Endodermal cell (in vitro differentiated cells): ENCODE measurements at regions not wholly inside any gene's neighbourhood (a gene's known extent, or its start where the extent isn't known, plus 50 kb on each side); places are given as distances from the start of the nearest gene placed in this dataset.
"Not testable (repeated sequence)": the region's sequence is repeated elsewhere in the genome, so short reads cannot be mapped to it uniquely, and the experiment has no call there.

Experiments
- DNase-seq: peaks from one replicate; pipeline ENCODE4 v3.0.0-alpha.2; 2017
- H3K27ac ChIP-seq: 2 replicates; pipeline ENCODE4 v1.5.1; 2013; ENCODE audit warnings: mild to moderate bottlenecking, low read depth, low read length, moderate library complexity
- H3K27me3 ChIP-seq: 2 replicates; pipeline ENCODE4 v1.6.1; 2013; ENCODE audit warnings: mild to moderate bottlenecking, low read length, moderate library complexity; ENCODE audit not compliant: insufficient read depth, control insufficient read depth, poor library complexity, severe bottlenecking
- H3K36me3 ChIP-seq: 2 replicates; pipeline ENCODE4 v1.7.0; 2013; ENCODE audit warnings: mild to moderate bottlenecking, low read length, moderate library complexity; ENCODE audit not compliant: control insufficient read depth, insufficient read depth
- H3K4me1 ChIP-seq: one replicate; pipeline ENCODE4 v1.7.0; 2013; ENCODE audit warnings: low read length; ENCODE audit not compliant: control insufficient read depth, insufficient read depth
- H3K4me3 ChIP-seq: 2 replicates; pipeline ENCODE4 v1.5.1; 2013; ENCODE audit warnings: mild to moderate bottlenecking, low read length, moderate library complexity
- H3K9ac ChIP-seq: 2 replicates; pipeline ENCODE4 v1.6.1; 2013; ENCODE audit warnings: mild to moderate bottlenecking, low read length, moderate library complexity; ENCODE audit not compliant: poor library complexity, severe bottlenecking; ENCODE audit errors: extremely low read depth
- H3K9me3 ChIP-seq: 2 replicates; pipeline ENCODE4 v1.6.1; 2013; ENCODE audit warnings: mild to moderate bottlenecking, low read length, moderate library complexity; ENCODE audit not compliant: control insufficient read depth
- H3K27ac Mint-ChIP-seq: 2 replicates; pipeline ENCODE4 v1.8.0; 2020; ENCODE audit warnings: mixed read lengths
- H3K27me3 Mint-ChIP-seq: 2 replicates; pipeline ENCODE4 v1.8.0; 2021; ENCODE audit warnings: mild to moderate bottlenecking, mixed read lengths; ENCODE audit not compliant: insufficient read depth
- H3K36me3 Mint-ChIP-seq: 2 replicates; pipeline ENCODE4 v1.8.0; 2020; ENCODE audit warnings: low read depth, mixed read lengths
- H3K4me1 Mint-ChIP-seq: 2 replicates; pipeline ENCODE4 v1.8.0; 2020; ENCODE audit warnings: mixed read lengths
- H3K4me3 Mint-ChIP-seq: 2 replicates; pipeline ENCODE4 v1.8.0; 2020; ENCODE audit warnings: mild to moderate bottlenecking, moderate library complexity, mixed read lengths
- H3K9me3 Mint-ChIP-seq: 2 replicates; pipeline ENCODE4 v1.8.0; 2020; ENCODE audit warnings: mild to moderate bottlenecking, mixed read lengths
- CTCF ChIP-seq: fragments of 200-600 bp; sonication (generic); conservative IDR thresholded peaks from 2 replicates; pipeline ENCODE4 v1.5.0; 2021; ENCODE audit warnings: antibody characterized with exemption, mild to moderate bottlenecking
- WGBS, 2 experiments: methylation state at CpG; one replicate each; pipeline versions ENCODE4 v1.1.5 to v1.1.7; 2013; ENCODE audit warnings: missing lambda C conversion rate in 2 of 2, mixed read lengths in 1 of 2; ENCODE audit not compliant: insufficient coverage in 1 of 2, insufficient read length in 1 of 2; 5-methylcytosine and 5-hydroxymethylcytosine counted together

GRCh38 chr3:193927413-193928206 lies 208.3 kb upstream of the HES1 start:
- peaks cover 24% of the 10 kb centered on the region for H3K9me3 Mint-ChIP-seq
- H3K27ac Mint-ChIP-seq = not testable (repeated sequence)

DNA sequence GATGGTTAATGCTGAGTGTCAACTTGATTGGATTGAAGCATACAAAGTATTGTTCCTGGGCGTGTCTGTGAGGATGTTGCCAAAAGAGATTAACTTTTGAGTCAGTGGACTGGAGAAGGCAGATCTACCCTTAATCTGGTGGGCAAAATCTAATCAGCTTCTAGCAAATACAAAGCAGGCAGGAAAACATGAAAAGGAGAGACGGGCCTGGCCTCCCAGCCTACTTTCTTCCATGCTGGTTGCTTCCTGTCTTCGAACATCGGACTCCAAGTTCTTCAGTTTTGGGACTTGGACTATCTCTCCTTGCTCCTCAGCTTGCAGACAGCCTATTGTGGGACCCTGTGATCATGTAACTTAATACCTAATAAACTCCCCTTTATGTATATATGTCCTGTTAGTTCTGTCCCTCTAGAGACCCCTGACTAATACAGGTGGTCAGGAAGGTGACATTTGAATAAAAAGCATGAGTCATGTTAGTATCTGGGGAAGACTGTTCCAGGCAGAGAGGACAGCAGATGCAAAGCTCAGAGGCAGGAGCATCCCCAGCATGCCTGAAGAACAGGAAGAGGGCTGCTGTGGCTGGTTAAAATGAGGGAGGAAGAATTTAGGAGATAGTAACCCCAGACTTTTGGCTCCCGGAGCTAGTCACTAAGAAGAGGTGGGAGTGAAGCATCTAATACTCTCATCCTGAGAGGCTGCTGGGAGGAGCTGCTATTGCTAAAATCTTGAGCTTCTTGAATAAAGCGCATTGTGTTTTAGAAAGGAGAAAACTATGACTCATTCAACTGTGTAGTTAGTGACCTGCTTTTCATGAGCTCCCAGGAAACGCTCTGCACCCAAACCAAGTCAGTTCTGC lies 207.4 kb upstream of the HES1 start:
- DNase-seq = no peak
- Histone ChIP-seq H3K4me1 (no peaks in the 10 kb centered on the region), H3K27ac (no peak overlapping the region), H3K27me3 (no peaks in the 10 kb centered on the region), H3K4me3 (no peak overlapping the region), H3K9me3 (no peaks in the 10 kb centered on the region), H3K9ac (no peak overlapping the region), H3K36me3 (no peaks in the 10 kb centered on the region)
- peaks cover 5% of the 10 kb centered on the region for H3K27me3 Mint-ChIP-seq
- WGBS, 2 experiments = 78 to 84% methylated on average over 7 of the region's 7 CpGs
- peaks cover 8% of the 10 kb centered on the region for H3K4me1 Mint-ChIP-seq
- H3K4me3 Mint-ChIP-seq = no peak overlapping the region
- peaks cover 17% of the 10 kb centered on the region for H3K9me3 Mint-ChIP-seq
- TF ChIP-seq CTCF = no peak
- H3K36me3 Mint-ChIP-seq = no peaks in the 10 kb centered on the region
- no peak overlapping the region for H3K27ac Mint-ChIP-seq

More at GRCh38 chr3:193927413-193928206, 208.3 kb upstream of the HES1 start:
- H3K4me3 ChIP-seq, H3K27me3 ChIP-seq, H3K27ac ChIP-seq, H3K36me3 Mint-ChIP-seq, H3K4me1 ChIP-seq, H3K36me3 ChIP-seq, H3K9me3 ChIP-seq, H3K4me1 Mint-ChIP-seq, H3K4me3 Mint-ChIP-seq, H3K27me3 Mint-ChIP-seq, DNase-seq, H3K9ac ChIP-seq: not testable (repeated sequence)
- 94 to 96% methylated on average over 3 to 5 of the region's 5 CpGs for WGBS, 2 experiments

GRCh38 chr3:193929373-193929772 lies 206.6 kb upstream of the HES1 start:
- H3K4me1 Mint-ChIP-seq = peaks cover 8% of the 10 kb centered on the region
- 88 to 91% methylated on average over 5 of the region's 5 CpGs for WGBS, 2 experiments
- H3K27me3 Mint-ChIP-seq = peaks cover 5% of the 10 kb centered on the region
- Histone ChIP-seq H3K36me3 (no peaks in the 10 kb centered on the region), H3K4me1 (no peaks in the 10 kb centered on the region), H3K9me3 (no peaks in the 10 kb centered on the region), H3K4me3 (no peak overlapping the region), H3K27ac (no peak overlapping the region), H3K9ac (no peak overlapping the region), H3K27me3 (no peaks in the 10 kb centered on the region)
- no peak for DNase-seq
- TF ChIP-seq CTCF = no peak
- H3K9me3 Mint-ChIP-seq = peaks cover 9% of the 10 kb centered on the region
- H3K36me3 Mint-ChIP-seq = no peaks in the 10 kb centered on the region
- no peak overlapping the region for H3K27ac Mint-ChIP-seq
- no peak overlapping the region for H3K4me3 Mint-ChIP-seq
